ENCODE measurements at regions not wholly inside any gene's neighbourhood (a gene's known extent, or its start where the extent isn't known, plus 50 kb on each side); places are given as distances from the start of the nearest gene placed in this dataset.

- CTCF ChIA-PET = no interaction called here
- POLR2A ChIA-PET = no interaction called here
Measured at GRCh38 chr1:116318897-116319296, 54.1 kb upstream of the ATP1A1 start.

- CTCF ChIA-PET = no interaction called here
- POLR2A ChIA-PET = no interaction called here
Measured at GRCh38 chr1:116320874-116321273, 52.2 kb upstream of the ATP1A1 start.

GRCh38 chr1:116321766-116322175, 51.3 kb upstream of the ATP1A1 start:
- ChIA-PET CTCF (no interaction called here), POLR2A (no interaction called here)

GRCh38 chr1:116322752-116323405, 50.2 kb upstream of the ATP1A1 start:
- ChIA-PET CTCF (no interaction called here), POLR2A (no interaction called here)

All from activated CD8-positive, alpha-beta memory T cell treated with anti-CD3 and anti-CD28 coated beads for 36 hours (primary cell).